Brain microvascular endothelial cell (primary cell): ENCODE measurements at regions not wholly inside any gene's neighbourhood (a gene's known extent, or its start where the extent isn't known, plus 50 kb on each side); places are given as distances from the start of the nearest gene placed in this dataset.

Experiments
- DNase-seq: peaks from one replicate; pipeline ENCODE4 v3.0.0-alpha.2; 2020
- H3K27ac ChIP-seq: fragments of 250-450 bp; sonication (Bioruptor Pico); 2 replicates; pipeline ENCODE4 v1.5.1; 2020; ENCODE audit warnings: mild to moderate bottlenecking, moderate library complexity
- H3K27me3 ChIP-seq: fragments of 250-450 bp; sonication (Bioruptor Pico); replicated peaks from 2 replicates; pipeline ENCODE4 v1.5.1; 2020; ENCODE audit warnings: mild to moderate bottlenecking
- H3K36me3 ChIP-seq: fragments of 250-450 bp; sonication (Bioruptor Pico); replicated peaks from 2 replicates; pipeline ENCODE4 v1.5.1; 2020; ENCODE audit warnings: mild to moderate bottlenecking
- H3K4me3 ChIP-seq: 2 replicates; pipeline ENCODE4 v1.5.1; 2011; ENCODE audit warnings: low read depth, mild to moderate bottlenecking, control low read depth, low read length, moderate library complexity
- CTCF ChIP-seq: IDR thresholded peaks from 2 replicates; pipeline ENCODE4 v1.5.1; 2011; ENCODE audit warnings: low read depth, mild to moderate bottlenecking, moderate library complexity, low read length, control low read depth, inconsistent platforms; ENCODE audit errors: missing control alignments
- in situ Hi-C: cut with HindIII; loops from 2 replicates; pipeline ENCODE4 v1.10.0; 2017; ENCODE audit warnings: low sequenced_read_pairs, low pct_ligation_motif_present

- in situ Hi-C loops: no loop called here
Measured at GRCh38 chr2:134203175-134203574, 50.7 kb upstream of the MGAT5 start.

More at GRCh38 chr2:134203175-134203574, 50.7 kb upstream of the MGAT5 start:
- Histone ChIP-seq H3K27ac (no peak overlapping the region), H3K4me3 (no peak overlapping the region), H3K27me3 (no peaks in the 10 kb centered on the region), H3K36me3 (no peaks in the 10 kb centered on the region)
- no peak for TF ChIP-seq CTCF
- no peak for DNase-seq
